ENCODE measurements at regions not wholly inside any gene's neighbourhood (a gene's known extent, or its start where the extent isn't known, plus 50 kb on each side); places are given as distances from the start of the nearest gene placed in this dataset.
A peak's percentile ranks its signal among the peaks of the same experiment; 100 is the strongest.
"Not testable (repeated sequence)": the region's sequence is repeated elsewhere in the genome, so short reads cannot be mapped to it uniquely, and the experiment has no call there.

DNA sequence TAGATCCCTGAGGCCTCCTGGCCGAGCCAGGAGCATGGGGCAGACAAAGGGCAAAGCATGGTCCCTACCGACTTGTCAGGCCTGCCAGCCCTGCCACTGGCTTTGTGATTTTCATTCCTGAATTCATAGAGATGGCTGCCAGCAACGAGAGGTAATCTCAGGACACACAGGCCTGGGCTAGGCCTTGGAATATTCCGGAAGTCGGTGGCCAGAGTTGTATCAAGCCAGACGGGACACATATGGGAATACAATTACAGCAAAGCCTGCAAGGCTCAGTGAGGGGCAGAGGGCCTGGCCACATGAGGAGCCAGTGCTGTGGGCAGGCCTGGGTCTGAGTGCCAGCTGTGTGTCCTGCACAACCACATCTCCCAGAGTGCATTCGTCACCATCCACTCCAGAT is 72.4 kb upstream of the PLGLB2 start:
- H3K27me3 ChIP-seq (ENCODE audit: control insufficient read depth, extremely low read depth, insufficient read depth, low read length); H3K9me1 ChIP-seq (ENCODE audit: control insufficient read depth, extremely low read depth, insufficient read depth, low read length); H4K20me1 ChIP-seq (ENCODE audit: control insufficient read depth, extremely low read depth, insufficient read depth, low read length); H3K79me2 ChIP-seq (ENCODE audit: control insufficient read depth, insufficient read depth, low read length); H3K9ac ChIP-seq (ENCODE audit: control insufficient read depth, extremely low read depth, insufficient read depth, low read length); H3K36me3 ChIP-seq (ENCODE audit: control insufficient read depth in 2 of 2, extremely low read depth in 1 of 2, insufficient read depth in 2 of 2, low read length in 2 of 2); H3K4me2 ChIP-seq (ENCODE audit: control insufficient read depth, extremely low read depth, insufficient read depth, low read depth, low read length); H3K4me1 ChIP-seq (ENCODE audit: control insufficient read depth, extremely low read depth, insufficient read depth, low read length); H3K4me3 ChIP-seq (ENCODE audit: control insufficient read depth in 2 of 3, extremely low read depth in 1 of 3, insufficient read depth in 2 of 3, low read depth in 1 of 3, low read length in 3 of 3); DNase-seq (ENCODE audit: low read depth, low spot score); FAIRE-seq; dilution Hi-C loops (cut with MboI; ENCODE audit: extremely low pct_ligation_motif_present, low sequenced_read_pairs); H2AFZ ChIP-seq (ENCODE audit: control insufficient read depth, low read length); H3K9me3 ChIP-seq (ENCODE audit: control insufficient read depth, low read depth, low read length); H3K27ac ChIP-seq (ENCODE audit: control insufficient read depth, insufficient read depth, low read length): not testable (repeated sequence)

GRCh38 chr2:87677421-87677923 is 70.4 kb upstream of the PLGLB2 start:
- H2AFZ ChIP-seq (ENCODE audit: control insufficient read depth, low read length); H3K4me2 ChIP-seq (ENCODE audit: control insufficient read depth, extremely low read depth, insufficient read depth, low read depth, low read length); H3K27ac ChIP-seq (ENCODE audit: control insufficient read depth, insufficient read depth, low read length); H3K36me3 ChIP-seq (ENCODE audit: control insufficient read depth in 2 of 2, extremely low read depth in 1 of 2, insufficient read depth in 2 of 2, low read length in 2 of 2); DNase-seq (ENCODE audit: low read depth, low spot score); H3K9me1 ChIP-seq (ENCODE audit: control insufficient read depth, extremely low read depth, insufficient read depth, low read length); H3K9me3 ChIP-seq (ENCODE audit: control insufficient read depth, low read depth, low read length); H3K4me1 ChIP-seq (ENCODE audit: control insufficient read depth, extremely low read depth, insufficient read depth, low read length); H3K4me3 ChIP-seq (ENCODE audit: control insufficient read depth in 2 of 3, extremely low read depth in 1 of 3, insufficient read depth in 2 of 3, low read depth in 1 of 3, low read length in 3 of 3); H3K79me2 ChIP-seq (ENCODE audit: control insufficient read depth, insufficient read depth, low read length); dilution Hi-C loops (cut with MboI; ENCODE audit: extremely low pct_ligation_motif_present, low sequenced_read_pairs); H4K20me1 ChIP-seq (ENCODE audit: control insufficient read depth, extremely low read depth, insufficient read depth, low read length); FAIRE-seq; H3K27me3 ChIP-seq (ENCODE audit: control insufficient read depth, extremely low read depth, insufficient read depth, low read length); H3K9ac ChIP-seq (ENCODE audit: control insufficient read depth, extremely low read depth, insufficient read depth, low read length): not testable (repeated sequence)

DNA sequence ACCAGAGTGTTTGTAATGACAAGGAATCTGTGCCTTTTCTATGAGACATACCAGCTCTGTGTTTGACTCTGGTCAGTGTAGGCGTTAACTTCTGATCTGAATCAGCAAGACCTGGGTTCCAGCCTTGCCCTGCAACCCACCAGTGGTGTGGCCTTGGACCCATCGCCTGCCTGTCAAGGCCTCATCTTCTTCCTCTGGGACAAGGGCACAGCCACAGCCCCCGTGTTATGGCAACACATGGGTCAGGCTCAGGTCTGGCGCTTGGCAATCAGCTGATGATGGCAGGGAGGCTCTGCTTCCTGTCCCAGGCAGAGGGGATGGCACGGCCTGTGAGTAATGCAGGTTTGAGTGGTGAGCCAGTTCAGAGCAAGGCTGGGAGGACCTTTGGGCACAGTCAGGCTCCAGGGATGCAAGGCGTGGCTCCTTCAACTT is 69.1 kb upstream of the PLGLB2 start:
- H3K4me1 ChIP-seq (ENCODE audit: control insufficient read depth, extremely low read depth, insufficient read depth, low read length); H3K4me2 ChIP-seq (ENCODE audit: control insufficient read depth, extremely low read depth, insufficient read depth, low read depth, low read length); H3K27me3 ChIP-seq (ENCODE audit: control insufficient read depth, extremely low read depth, insufficient read depth, low read length); H3K9me1 ChIP-seq (ENCODE audit: control insufficient read depth, extremely low read depth, insufficient read depth, low read length); dilution Hi-C loops (cut with MboI; ENCODE audit: extremely low pct_ligation_motif_present, low sequenced_read_pairs); FAIRE-seq; H2AFZ ChIP-seq (ENCODE audit: control insufficient read depth, low read length); H3K4me3 ChIP-seq (ENCODE audit: control insufficient read depth in 2 of 3, extremely low read depth in 1 of 3, insufficient read depth in 2 of 3, low read depth in 1 of 3, low read length in 3 of 3); H3K9me3 ChIP-seq (ENCODE audit: control insufficient read depth, low read depth, low read length); H3K36me3 ChIP-seq (ENCODE audit: control insufficient read depth in 2 of 2, extremely low read depth in 1 of 2, insufficient read depth in 2 of 2, low read length in 2 of 2); H4K20me1 ChIP-seq (ENCODE audit: control insufficient read depth, extremely low read depth, insufficient read depth, low read length); H3K9ac ChIP-seq (ENCODE audit: control insufficient read depth, extremely low read depth, insufficient read depth, low read length); DNase-seq (ENCODE audit: low read depth, low spot score); H3K27ac ChIP-seq (ENCODE audit: control insufficient read depth, insufficient read depth, low read length); H3K79me2 ChIP-seq (ENCODE audit: control insufficient read depth, insufficient read depth, low read length): not testable (repeated sequence)

DNA sequence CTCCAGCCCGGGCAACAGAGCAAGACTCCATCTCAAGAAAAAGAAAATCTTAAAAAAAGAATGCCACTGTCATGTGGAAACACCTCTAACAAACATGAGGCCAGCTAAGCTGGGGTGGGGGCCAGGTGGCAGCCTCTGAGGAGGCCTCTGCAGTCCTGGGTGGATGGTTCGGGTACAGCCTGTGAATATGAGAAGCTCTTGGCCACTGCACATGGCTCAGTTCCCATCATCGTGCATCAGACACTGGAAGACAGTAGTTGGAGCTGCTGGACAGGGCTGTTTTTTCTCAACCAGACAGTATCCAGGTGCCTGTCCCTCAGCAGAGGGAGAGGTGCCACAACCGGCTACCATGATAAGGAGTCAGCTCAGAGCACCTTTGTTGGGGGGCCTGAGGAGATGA is 67.9 kb upstream of the PLGLB2 start:
- H3K4me2 ChIP-seq (ENCODE audit: control insufficient read depth, extremely low read depth, insufficient read depth, low read depth, low read length); H3K79me2 ChIP-seq (ENCODE audit: control insufficient read depth, insufficient read depth, low read length); H3K9me3 ChIP-seq (ENCODE audit: control insufficient read depth, low read depth, low read length); H3K4me3 ChIP-seq (ENCODE audit: control insufficient read depth in 2 of 3, extremely low read depth in 1 of 3, insufficient read depth in 2 of 3, low read depth in 1 of 3, low read length in 3 of 3); DNase-seq (ENCODE audit: low read depth, low spot score); H3K4me1 ChIP-seq (ENCODE audit: control insufficient read depth, extremely low read depth, insufficient read depth, low read length); H3K9ac ChIP-seq (ENCODE audit: control insufficient read depth, extremely low read depth, insufficient read depth, low read length); H3K27ac ChIP-seq (ENCODE audit: control insufficient read depth, insufficient read depth, low read length); H3K9me1 ChIP-seq (ENCODE audit: control insufficient read depth, extremely low read depth, insufficient read depth, low read length); H3K27me3 ChIP-seq (ENCODE audit: control insufficient read depth, extremely low read depth, insufficient read depth, low read length); H2AFZ ChIP-seq (ENCODE audit: control insufficient read depth, low read length); H3K36me3 ChIP-seq (ENCODE audit: control insufficient read depth in 2 of 2, extremely low read depth in 1 of 2, insufficient read depth in 2 of 2, low read length in 2 of 2); H4K20me1 ChIP-seq (ENCODE audit: control insufficient read depth, extremely low read depth, insufficient read depth, low read length); dilution Hi-C loops (cut with MboI; ENCODE audit: extremely low pct_ligation_motif_present, low sequenced_read_pairs): not testable (repeated sequence)
- FAIRE-seq: peak; percentile 53

DNA sequence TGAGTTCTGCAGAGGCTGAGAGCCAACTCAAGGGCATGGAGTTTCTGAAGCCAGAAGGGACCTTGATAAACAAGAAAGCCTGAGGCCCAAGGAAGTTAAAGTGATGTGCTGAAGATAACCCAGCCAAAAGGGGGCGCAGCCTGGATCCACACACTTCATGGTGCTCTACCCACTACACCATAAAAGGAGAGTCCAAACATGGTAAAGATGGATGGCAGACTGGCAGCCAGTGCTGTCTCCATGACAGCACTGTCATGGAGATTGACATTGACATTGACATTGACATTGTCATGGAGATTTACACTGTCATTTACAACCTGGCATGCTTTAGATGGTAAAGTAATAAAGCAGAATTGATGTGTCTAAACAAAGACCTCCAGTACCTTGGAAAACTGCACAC is 67.2 kb upstream of the PLGLB2 start:
- H3K4me3 ChIP-seq (ENCODE audit: control insufficient read depth in 2 of 3, extremely low read depth in 1 of 3, insufficient read depth in 2 of 3, low read depth in 1 of 3, low read length in 3 of 3); H3K4me2 ChIP-seq (ENCODE audit: control insufficient read depth, extremely low read depth, insufficient read depth, low read depth, low read length); H3K36me3 ChIP-seq (ENCODE audit: control insufficient read depth in 2 of 2, extremely low read depth in 1 of 2, insufficient read depth in 2 of 2, low read length in 2 of 2); H3K9me3 ChIP-seq (ENCODE audit: control insufficient read depth, low read depth, low read length); H3K79me2 ChIP-seq (ENCODE audit: control insufficient read depth, insufficient read depth, low read length); H3K4me1 ChIP-seq (ENCODE audit: control insufficient read depth, extremely low read depth, insufficient read depth, low read length); H3K27me3 ChIP-seq (ENCODE audit: control insufficient read depth, extremely low read depth, insufficient read depth, low read length); dilution Hi-C loops (cut with MboI; ENCODE audit: extremely low pct_ligation_motif_present, low sequenced_read_pairs); H3K27ac ChIP-seq (ENCODE audit: control insufficient read depth, insufficient read depth, low read length); H2AFZ ChIP-seq (ENCODE audit: control insufficient read depth, low read length); H3K9ac ChIP-seq (ENCODE audit: control insufficient read depth, extremely low read depth, insufficient read depth, low read length); DNase-seq (ENCODE audit: low read depth, low spot score); H4K20me1 ChIP-seq (ENCODE audit: control insufficient read depth, extremely low read depth, insufficient read depth, low read length); H3K9me1 ChIP-seq (ENCODE audit: control insufficient read depth, extremely low read depth, insufficient read depth, low read length): not testable (repeated sequence)
- FAIRE-seq: peak; percentile 72
